Esophagus muscularis mucosa (tissue), 3 donors: ENCODE measurements at regions not wholly inside any gene's neighbourhood (a gene's known extent, or its start where the extent isn't known, plus 50 kb on each side); places are given as distances from the start of the nearest gene placed in this dataset.

Experiments
- CTCF ChIP-seq, 3 experiments: fragments of 200-600 bp in 2 of 3; fragments of 450-650 bp in 1 of 3; sonication (generic) in 2 of 3; IDR thresholded peaks; one replicate each; pipeline ENCODE4 v1.5.1; 2017 to 2019; ENCODE audit warnings: antibody characterized with exemption in 3 of 3, mild to moderate bottlenecking in 2 of 3, moderate library complexity in 1 of 3
- EP300 ChIP-seq: sonication (generic); formaldehyde crosslinking; IDR thresholded peaks from one replicate; pipeline ENCODE4 v1.6.1; 2017; ENCODE audit warnings: antibody characterized with exemption

GRCh38 chr10:33489501-33490176 lies 155.2 kb upstream of the NRP1 start:
- no peak for TF ChIP-seq EP300
- TF ChIP-seq CTCF (IDR thresholded peaks at IDR 0.05): no peak
